Activated naive CD4-positive, alpha-beta T cell treated with anti-CD3 and anti-CD28 coated beads, Interleukin-2, amount 10 ng/mL, durations not matched to agents 7 days and 5 days (primary cell): ENCODE measurements at regions not wholly inside any gene's neighbourhood (a gene's known extent, or its start where the extent isn't known, plus 50 kb on each side); places are given as distances from the start of the nearest gene placed in this dataset.
"Not testable (repeated sequence)": the region's sequence is repeated elsewhere in the genome, so short reads cannot be mapped to it uniquely, and the experiment has no call there.

Experiments
- CTCF ChIA-PET: fragments of 350-600 bp; sonication (Branson Sonifier 250); formaldehyde crosslinking; loops from one replicate; lab custom pipeline; 2021; ENCODE audit warnings: antibody characterized with exemption; lab: Charles Lee
- DNase-seq: peaks from one replicate; pipeline ENCODE4 v3.0.0-alpha.2; 2020
- H3K27ac Mint-ChIP-seq: one replicate; pipeline ENCODE4 v1.8.0; 2021; ENCODE audit warnings: mild to moderate bottlenecking, moderate library complexity, mixed read lengths
- H3K27me3 Mint-ChIP-seq: one replicate; pipeline ENCODE4 v1.8.0; 2021; ENCODE audit warnings: mild to moderate bottlenecking, mixed read lengths
- H3K36me3 Mint-ChIP-seq: one replicate; pipeline ENCODE4 v1.8.0; 2021; ENCODE audit warnings: mixed read lengths
- H3K4me1 Mint-ChIP-seq: one replicate; pipeline ENCODE4 v1.8.0; 2021; ENCODE audit warnings: mixed read lengths
- H3K4me3 Mint-ChIP-seq: one replicate; pipeline ENCODE4 v1.8.0; 2021; ENCODE audit warnings: mild to moderate bottlenecking, moderate library complexity, mixed read lengths
- H3K9me3 Mint-ChIP-seq: one replicate; pipeline ENCODE4 v1.8.0; 2021; ENCODE audit warnings: mixed read lengths

DNA sequence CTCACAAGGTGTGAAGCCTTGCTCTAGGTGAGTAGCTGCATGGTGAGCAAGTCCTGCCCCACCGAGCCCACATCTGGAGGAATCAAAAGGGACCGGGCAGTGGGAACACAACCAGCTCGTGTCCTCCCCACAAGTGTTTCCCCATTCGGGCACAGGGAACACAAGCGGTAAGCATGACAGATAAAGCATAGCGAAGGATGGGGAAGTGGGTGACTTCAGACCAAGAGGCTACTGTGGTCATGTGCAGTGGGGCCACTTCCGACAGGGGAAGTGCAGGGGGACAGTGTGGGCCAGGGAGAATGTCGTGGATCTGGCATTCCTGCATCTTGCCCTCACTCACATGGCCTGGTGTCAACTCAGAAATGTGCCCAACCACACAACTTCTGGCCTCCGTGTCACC is 306.2 kb downstream of the FAM72C start:
- H3K27ac Mint-ChIP-seq: no peak overlapping the region
- H3K27me3 Mint-ChIP-seq: peaks cover 56% of the 10 kb centered on the region
- H3K4me1 Mint-ChIP-seq: peaks cover 4% of the 10 kb centered on the region
- H3K9me3 Mint-ChIP-seq: no peaks in the 10 kb centered on the region
- no peak overlapping the region for H3K4me3 Mint-ChIP-seq
- CTCF ChIA-PET: no interaction called here
- H3K36me3 Mint-ChIP-seq: peaks cover 4% of the 10 kb centered on the region
- DNase-seq: no peak

DNA sequence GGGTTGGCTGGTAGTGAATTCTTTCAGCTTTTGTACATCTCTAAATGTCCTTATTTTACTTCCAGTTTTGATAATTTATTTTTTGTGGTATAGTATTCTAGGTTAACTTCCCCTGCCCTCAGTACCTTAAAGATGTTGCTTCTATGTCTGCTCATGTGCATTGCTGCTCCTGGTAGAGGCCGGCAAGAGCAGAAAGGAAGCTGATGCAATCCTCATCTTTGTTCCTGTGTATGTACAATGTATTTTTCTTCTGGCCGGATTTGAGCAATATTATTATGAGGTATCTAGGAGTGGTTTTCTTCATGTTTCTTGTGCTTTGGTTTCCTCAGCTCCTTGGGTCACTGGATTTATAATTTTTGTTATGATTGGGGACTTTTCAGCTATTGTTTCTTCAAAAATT is 308.7 kb downstream of the FAM72C start:
- H3K4me1 Mint-ChIP-seq, H3K36me3 Mint-ChIP-seq, CTCF ChIA-PET, H3K9me3 Mint-ChIP-seq, DNase-seq, H3K4me3 Mint-ChIP-seq, H3K27ac Mint-ChIP-seq: not testable (repeated sequence)
- H3K27me3 Mint-ChIP-seq: peaks cover 64% of the 10 kb centered on the region

DNA sequence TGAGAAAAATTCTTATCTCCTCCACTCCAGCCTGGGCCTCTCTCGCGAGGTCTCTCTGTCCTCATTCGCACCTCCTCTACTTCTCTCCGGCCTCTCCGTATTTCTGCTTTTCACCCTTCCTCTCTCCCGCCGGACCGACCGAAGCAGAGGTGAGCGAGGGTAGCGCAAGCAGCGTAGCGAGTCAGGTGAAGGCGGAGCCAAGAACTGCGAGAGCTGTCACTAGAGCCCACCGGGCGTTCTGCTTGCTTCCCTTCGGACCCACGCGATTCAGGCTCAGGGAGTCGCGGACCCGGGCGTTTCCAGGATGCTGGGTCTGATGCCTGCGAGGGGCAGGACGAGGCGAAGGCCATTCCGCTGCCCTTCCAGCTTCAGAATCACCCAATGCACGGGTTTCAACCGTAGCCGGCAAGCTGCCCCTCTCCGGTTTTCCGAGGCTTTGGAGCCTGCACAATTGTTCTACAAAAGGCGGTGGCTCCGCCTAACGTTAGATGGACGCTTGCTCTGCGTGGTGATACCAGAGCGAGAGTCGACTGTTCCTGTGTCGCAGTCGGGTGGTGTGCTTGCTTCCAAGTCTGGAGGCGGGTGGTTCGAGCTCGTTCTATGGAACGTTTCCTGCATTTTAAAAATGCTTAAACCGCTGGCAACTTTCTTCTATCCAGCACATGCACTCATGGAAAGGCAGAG is 310.2 kb downstream of the FAM72C start:
- Mint-ChIP-seq H3K4me3 (peak overlapping the region; percentile 45), H3K27ac (peak overlapping the region; percentile 42)

DNA sequence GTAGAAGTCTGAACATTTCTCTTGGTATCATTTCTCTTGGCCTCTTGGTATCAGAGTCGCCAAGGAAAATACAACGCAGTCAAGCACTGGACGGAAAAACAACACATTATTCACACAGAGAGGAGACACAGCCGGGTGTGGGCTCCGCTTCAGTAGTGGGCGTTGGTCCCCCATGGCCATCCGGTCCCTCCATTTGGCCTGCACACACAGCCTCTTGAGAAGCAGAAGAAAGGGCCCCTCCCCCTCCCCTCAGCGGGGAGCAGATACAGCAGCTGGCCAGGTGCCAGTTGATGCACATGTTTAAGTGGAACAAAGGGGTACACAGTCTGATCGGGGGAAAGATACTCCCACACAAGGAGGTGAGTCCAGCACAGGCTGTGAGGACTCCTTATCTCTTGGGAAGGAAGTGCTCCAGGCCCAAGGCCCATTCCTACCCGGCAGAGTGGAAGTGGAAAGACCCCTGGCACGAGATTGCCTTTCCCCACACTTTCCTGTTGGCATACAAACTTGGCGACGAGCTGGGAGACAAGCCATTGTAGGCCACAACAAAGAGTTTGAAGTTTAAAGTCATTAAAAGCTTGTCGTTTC is 311.3 kb downstream of the FAM72C start:
- no peak for DNase-seq
- Mint-ChIP-seq H3K36me3 (peaks cover 4% of the 10 kb centered on the region), H3K27ac (no peak overlapping the region), H3K4me3 (no peak overlapping the region), H3K4me1 (peaks cover 4% of the 10 kb centered on the region), H3K9me3 (peaks cover 4% of the 10 kb centered on the region), H3K27me3 (peaks cover 63% of the 10 kb centered on the region)
- CTCF ChIA-PET: no interaction called here

More for the DNA sequence above, 310.2 kb downstream of the FAM72C start:
- Mint-ChIP-seq H3K36me3 (peaks cover 4% of the 10 kb centered on the region), H3K4me1 (peaks cover 4% of the 10 kb centered on the region), H3K27me3 (peaks cover 60% of the 10 kb centered on the region), H3K9me3 (peaks cover under 1% of the 10 kb centered on the region)
- CTCF ChIA-PET: no interaction called here
- no peak for DNase-seq

DNA sequence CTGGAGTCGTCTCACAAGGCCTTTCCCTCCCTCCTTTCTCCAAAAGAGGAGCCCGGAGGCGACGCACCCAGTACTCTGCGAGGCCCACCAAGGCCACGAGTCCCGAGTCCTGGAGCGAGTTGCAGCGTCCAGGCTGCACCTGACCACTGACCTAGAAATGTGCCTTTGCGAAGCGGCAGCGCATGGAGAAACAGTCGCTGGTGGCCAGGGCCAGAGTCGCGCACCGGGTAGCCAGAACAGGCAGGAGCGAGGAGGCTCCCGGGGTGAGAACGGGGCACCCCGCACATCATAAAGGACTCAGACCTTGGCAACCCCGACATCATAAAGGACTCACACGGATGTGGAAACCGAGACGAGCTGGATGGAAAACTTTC is 318.4 kb downstream of the FAM72C start:
- no peak overlapping the region for H3K4me3 Mint-ChIP-seq
- DNase-seq: no peak
- no peak overlapping the region for H3K27ac Mint-ChIP-seq
- H3K9me3 Mint-ChIP-seq: peaks cover 16% of the 10 kb centered on the region
- no peaks in the 10 kb centered on the region for H3K4me1 Mint-ChIP-seq
- CTCF ChIA-PET: no interaction called here
- peaks cover 82% of the 10 kb centered on the region for H3K27me3 Mint-ChIP-seq
- no peaks in the 10 kb centered on the region for H3K36me3 Mint-ChIP-seq

DNA sequence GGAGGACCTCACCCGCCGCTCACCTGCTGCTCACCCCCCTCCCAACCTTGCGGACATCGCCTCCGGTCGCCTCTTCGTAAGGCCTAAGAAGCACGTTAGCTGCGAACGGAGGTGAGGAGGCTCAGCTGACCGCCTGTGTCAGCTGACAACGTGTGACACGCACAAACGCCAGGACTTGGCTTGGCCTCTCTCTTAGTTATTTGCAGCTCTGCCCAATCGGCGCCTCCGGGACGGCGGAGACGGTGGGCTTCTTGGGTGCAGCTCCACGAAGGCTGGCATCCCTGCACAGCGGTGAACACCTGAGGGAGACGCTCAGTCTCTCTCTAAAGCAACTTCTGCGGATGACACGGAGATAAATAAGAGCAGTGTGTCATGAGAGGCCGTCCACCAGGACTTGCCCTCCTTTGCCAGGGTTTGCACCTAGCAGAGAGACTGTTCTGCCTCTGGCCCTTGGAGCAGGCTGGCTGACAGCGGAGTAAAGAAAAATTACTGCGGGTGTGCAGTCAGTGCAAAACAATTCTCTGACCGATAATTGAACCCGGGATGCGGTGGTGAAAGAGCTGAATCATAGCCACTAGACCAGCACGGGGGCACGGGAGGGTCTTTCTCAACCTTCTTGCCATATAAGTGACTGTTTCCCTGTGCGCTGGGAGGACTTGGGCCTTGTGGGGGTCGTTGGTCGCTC is 318.9 kb downstream of the FAM72C start:
- no peaks in the 10 kb centered on the region for H3K36me3 Mint-ChIP-seq
- no peak for DNase-seq
- peaks cover 86% of the 10 kb centered on the region for H3K27me3 Mint-ChIP-seq
- H3K27ac Mint-ChIP-seq: peak overlapping the region; percentile 45
- H3K4me1 Mint-ChIP-seq: no peaks in the 10 kb centered on the region
- no peak overlapping the region for H3K4me3 Mint-ChIP-seq
- peaks cover 16% of the 10 kb centered on the region for H3K9me3 Mint-ChIP-seq
- CTCF ChIA-PET: no interaction called here

DNA sequence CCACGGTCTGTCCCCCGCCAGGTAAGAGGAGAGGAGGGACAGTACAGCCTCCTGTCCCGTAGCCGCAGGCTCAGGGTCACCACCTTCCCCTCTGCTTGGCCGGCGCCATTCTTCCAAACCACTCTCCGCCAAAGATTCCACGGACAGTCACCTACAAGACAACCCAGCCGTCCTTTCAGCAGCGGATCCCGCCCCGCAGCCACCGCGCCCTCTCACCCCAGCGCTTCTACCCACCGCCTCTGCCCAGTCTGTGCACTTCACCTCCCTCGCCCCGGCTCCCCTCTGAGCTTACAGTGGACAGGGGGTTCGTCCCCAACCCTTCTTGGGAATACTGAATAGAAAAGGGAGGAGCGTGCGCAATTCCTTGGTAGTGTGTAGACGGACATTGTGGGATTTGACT is 319.6 kb downstream of the FAM72C start:
- H3K36me3 Mint-ChIP-seq: no peaks in the 10 kb centered on the region
- no peak overlapping the region for H3K27ac Mint-ChIP-seq
- DNase-seq: no peak
- H3K4me3 Mint-ChIP-seq: no peak overlapping the region
- CTCF ChIA-PET: no interaction called here
- H3K9me3 Mint-ChIP-seq: peaks cover 16% of the 10 kb centered on the region
- no peaks in the 10 kb centered on the region for H3K4me1 Mint-ChIP-seq
- peaks cover 86% of the 10 kb centered on the region for H3K27me3 Mint-ChIP-seq

DNA sequence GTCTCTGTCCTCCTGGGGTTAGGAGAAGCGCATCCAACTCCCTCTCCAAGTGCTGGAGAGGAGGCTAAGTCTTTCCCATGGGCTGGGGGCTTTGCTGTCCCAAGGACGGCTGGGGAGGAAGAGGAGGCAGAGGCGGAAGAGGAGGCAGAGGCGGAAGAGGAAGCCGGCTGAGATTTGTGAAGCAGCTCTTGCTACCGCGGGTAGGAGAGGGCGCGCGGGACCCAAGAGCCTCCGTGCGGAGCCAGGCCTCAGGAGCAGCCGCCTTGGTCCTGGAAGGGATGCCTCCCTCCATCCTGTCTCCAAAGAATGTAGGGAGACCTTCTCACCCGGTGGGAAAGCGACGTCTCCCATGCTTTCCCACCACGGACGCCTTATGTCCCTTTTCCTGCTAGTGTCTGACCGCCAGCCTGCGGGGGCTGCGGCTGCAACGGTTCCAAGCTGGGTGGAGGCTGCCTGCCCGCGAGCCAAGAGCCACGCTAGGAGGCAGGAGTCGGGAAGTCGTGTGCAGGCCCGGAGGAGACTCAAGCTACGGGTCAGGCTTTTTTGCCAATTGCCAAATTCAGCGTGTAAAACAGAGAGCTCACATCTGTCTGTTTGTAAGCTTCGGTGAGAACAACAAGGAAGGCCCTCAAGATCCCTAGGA is 320.3 kb downstream of the FAM72C start:
- DNase-seq: no peak
- no peaks in the 10 kb centered on the region for H3K4me1 Mint-ChIP-seq
- H3K4me3 Mint-ChIP-seq: no peak overlapping the region
- H3K27me3 Mint-ChIP-seq: peaks cover 83% of the 10 kb centered on the region
- no peaks in the 10 kb centered on the region for H3K36me3 Mint-ChIP-seq
- peaks cover 14% of the 10 kb centered on the region for H3K9me3 Mint-ChIP-seq
- H3K27ac Mint-ChIP-seq: no peak overlapping the region
- CTCF ChIA-PET: no interaction called here

DNA sequence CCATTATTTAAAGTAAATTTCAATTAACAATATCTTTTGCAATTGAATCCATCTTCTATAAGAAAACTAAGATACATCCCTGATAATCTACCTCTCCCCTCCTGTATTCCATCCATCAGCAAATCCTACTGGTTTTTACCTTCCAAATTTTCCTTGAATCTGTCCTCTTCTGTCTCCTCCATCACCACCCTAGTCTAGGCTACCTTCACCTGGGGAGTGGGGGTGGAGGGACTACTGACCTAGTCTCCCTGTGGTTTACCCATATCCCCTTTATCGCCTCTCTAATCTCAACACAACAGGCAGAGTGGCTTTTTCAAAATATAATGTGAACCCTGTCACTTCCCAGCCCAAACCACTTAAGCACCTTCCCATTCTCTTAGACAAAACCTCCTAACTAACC is 327.8 kb downstream of the FAM72C start:
- H3K4me1 Mint-ChIP-seq, H3K27ac Mint-ChIP-seq, H3K9me3 Mint-ChIP-seq, CTCF ChIA-PET, H3K36me3 Mint-ChIP-seq, DNase-seq, H3K4me3 Mint-ChIP-seq: not testable (repeated sequence)
- H3K27me3 Mint-ChIP-seq: peaks cover 47% of the 10 kb centered on the region

DNA sequence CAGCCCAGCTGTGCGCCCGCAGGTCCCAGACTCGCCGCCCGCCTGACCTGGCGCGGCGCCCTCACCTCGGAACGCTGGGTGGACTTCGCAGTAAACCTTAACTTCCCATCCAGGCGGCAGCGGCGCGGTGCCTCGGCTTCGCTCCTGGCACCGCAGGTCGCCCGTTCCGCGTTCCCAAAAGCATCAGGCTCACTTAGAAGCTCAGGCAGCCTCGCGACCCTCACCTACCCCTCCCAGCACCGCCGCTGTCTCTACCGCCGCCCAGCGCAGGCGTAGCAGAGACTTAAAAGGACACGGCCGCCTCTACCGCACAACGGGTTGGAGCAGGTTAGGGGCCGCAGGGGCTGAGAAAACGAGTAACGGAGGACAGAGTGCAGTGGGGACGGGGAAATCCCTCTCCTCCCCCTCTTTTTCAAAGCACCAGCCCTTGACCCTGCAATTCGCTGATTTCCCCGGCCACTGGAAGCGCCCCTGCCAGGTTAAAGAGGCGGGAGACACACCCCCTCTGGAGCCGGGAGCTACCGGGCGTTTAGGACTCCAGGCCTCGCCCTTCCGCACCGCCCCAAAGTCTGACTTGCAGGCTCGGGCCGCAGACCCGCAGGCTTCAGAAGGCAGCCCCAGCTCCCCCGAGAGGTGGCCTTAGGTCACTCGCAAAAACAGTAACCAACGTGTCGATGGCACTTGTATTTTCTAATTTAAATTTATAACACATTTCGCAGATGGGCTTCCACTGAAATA is 328.5 kb downstream of the FAM72C start:
- Mint-ChIP-seq H3K4me1 (no peaks in the 10 kb centered on the region), H3K27me3 (peaks cover 42% of the 10 kb centered on the region), H3K4me3 (no peak overlapping the region), H3K9me3 (no peaks in the 10 kb centered on the region), H3K27ac (no peak overlapping the region), H3K36me3 (no peaks in the 10 kb centered on the region)
- DNase-seq: no peak
- CTCF ChIA-PET: no interaction called here

DNA sequence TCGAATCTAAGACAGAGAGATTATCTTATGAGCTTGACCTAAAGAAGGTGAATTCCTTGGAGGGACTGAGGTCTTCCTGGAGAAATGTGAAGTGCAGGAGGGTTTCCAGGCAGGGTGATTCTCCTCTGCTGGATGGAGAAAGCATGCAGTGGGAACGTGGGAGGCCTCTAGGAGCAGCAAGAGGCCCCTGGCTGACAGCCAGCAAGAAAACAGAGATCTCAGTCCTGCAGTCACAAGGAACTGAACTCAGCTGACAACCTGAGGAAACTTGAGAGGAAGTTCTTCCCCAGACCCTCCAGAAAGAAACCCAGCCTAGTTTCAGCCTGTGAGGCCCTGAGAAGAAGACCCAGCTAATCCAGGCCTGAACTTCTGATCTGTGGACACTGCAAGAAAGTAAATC is 345.9 kb downstream of the FAM72C start:
- H3K27ac Mint-ChIP-seq: no peak overlapping the region
- no peaks in the 10 kb centered on the region for H3K27me3 Mint-ChIP-seq
- no peaks in the 10 kb centered on the region for H3K36me3 Mint-ChIP-seq
- DNase-seq: no peak
- no peak overlapping the region for H3K4me3 Mint-ChIP-seq
- no peaks in the 10 kb centered on the region for H3K4me1 Mint-ChIP-seq
- CTCF ChIA-PET: no interaction called here
- H3K9me3 Mint-ChIP-seq: no peaks in the 10 kb centered on the region

DNA sequence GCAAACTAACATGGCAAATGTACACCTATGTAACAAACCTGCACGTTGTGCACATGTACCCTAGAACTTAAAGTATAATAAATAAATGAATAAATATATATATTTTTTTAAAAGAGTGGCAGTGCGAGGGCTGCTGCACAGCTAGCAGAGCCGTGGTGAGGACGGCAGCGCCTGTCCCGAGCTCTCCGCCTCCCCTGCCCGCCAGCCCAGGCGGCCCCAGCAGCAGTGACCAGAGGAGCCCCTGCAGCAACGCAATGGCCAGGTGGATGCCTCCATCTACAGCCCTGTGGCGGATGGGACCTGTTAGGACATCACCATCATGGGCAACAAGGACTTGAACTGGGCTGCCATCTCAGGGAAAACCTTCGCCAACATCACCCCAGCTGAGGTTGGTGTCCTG is 351.9 kb downstream of the FAM72C start:
- Mint-ChIP-seq H3K4me1 (no peaks in the 10 kb centered on the region), H3K36me3 (no peaks in the 10 kb centered on the region), H3K9me3 (no peaks in the 10 kb centered on the region), H3K4me3 (no peak overlapping the region), H3K27ac (no peak overlapping the region), H3K27me3 (peaks cover 3% of the 10 kb centered on the region)
- CTCF ChIA-PET: no interaction called here
- DNase-seq: no peak

DNA sequence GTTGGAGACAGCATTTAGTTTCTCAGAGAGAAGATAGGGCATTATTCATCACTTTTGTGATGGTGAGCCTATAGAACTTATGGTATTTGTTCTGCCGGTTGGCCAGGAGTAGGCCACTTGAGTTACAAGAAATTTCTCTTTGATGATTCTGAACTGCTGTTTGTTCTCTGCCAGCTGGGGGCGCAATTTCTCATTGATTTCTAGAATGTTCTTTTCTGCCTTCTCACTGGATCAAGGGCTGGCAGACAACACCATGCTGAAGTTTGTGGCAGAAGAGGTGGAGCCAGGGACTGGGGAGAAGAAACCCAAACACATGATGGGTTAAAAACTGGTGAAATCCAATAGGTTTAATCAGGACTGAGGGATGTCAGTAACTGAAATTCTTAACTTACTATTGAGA is 360.6 kb downstream of the FAM72C start:
- H3K4me1 Mint-ChIP-seq: no peaks in the 10 kb centered on the region
- no peak overlapping the region for H3K27ac Mint-ChIP-seq
- H3K27me3 Mint-ChIP-seq: no peaks in the 10 kb centered on the region
- no peak for DNase-seq
- CTCF ChIA-PET: no interaction called here
- H3K9me3 Mint-ChIP-seq: no peaks in the 10 kb centered on the region
- H3K36me3 Mint-ChIP-seq: no peaks in the 10 kb centered on the region
- no peak overlapping the region for H3K4me3 Mint-ChIP-seq

DNA sequence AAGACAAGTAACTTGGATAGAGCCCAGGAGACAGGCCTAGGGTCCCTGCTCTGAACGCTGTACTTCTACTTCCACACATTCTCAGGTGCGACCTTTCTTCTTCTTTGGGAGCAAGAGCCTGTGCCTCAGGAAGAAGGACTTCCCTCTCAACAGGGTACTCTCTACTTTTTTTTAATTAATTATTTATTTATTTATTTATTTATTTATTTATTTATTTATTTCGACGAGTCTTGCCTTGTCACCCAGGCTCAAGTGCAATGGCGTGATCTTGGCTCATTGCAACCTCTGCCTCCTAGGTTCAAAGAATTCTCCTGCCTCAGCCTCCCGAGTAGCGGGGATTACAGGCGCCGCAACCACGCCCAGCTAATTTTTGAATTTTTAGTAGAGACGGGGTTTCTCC is 361.6 kb downstream of the FAM72C start:
- no peaks in the 10 kb centered on the region for H3K36me3 Mint-ChIP-seq
- H3K4me3 Mint-ChIP-seq: no peak overlapping the region
- no peak overlapping the region for H3K27ac Mint-ChIP-seq
- H3K27me3 Mint-ChIP-seq: no peaks in the 10 kb centered on the region
- no peaks in the 10 kb centered on the region for H3K4me1 Mint-ChIP-seq
- DNase-seq: no peak
- CTCF ChIA-PET: no interaction called here
- no peaks in the 10 kb centered on the region for H3K9me3 Mint-ChIP-seq
